ENCODE measurements at regions not wholly inside any gene's neighbourhood (a gene's known extent, or its start where the extent isn't known, plus 50 kb on each side); places are given as distances from the start of the nearest gene placed in this dataset.

GRCh38 chr4:110900213-110900769, 277.4 kb upstream of the PITX2 start:
- no peak for DNase-seq

GRCh38 chr4:110902500-110902899, 279.6 kb upstream of the PITX2 start:
- no peak for DNase-seq

GRCh38 chr4:110904435-110905065, 281.7 kb upstream of the PITX2 start:
- DNase-seq, result no peak

DNA sequence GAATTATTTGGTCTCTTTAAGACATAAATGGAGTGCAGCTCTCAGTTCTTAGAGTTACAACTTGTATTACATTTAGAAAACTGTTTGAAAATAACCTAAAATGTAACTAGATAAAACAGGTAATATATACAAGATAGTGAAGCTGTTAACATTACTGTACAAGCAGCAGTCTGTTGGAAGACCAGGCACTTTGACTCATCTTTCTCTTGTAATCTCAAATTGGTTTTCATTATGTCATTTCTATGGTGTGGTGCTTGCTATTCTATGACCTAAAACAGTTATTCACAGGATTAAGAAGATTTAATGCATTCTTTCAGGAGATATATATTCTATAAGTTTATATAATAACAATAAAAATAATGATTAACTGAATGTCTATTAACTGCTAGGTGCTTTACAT, 282.5 kb upstream of the PITX2 start:
- no peak for DNase-seq

DNA sequence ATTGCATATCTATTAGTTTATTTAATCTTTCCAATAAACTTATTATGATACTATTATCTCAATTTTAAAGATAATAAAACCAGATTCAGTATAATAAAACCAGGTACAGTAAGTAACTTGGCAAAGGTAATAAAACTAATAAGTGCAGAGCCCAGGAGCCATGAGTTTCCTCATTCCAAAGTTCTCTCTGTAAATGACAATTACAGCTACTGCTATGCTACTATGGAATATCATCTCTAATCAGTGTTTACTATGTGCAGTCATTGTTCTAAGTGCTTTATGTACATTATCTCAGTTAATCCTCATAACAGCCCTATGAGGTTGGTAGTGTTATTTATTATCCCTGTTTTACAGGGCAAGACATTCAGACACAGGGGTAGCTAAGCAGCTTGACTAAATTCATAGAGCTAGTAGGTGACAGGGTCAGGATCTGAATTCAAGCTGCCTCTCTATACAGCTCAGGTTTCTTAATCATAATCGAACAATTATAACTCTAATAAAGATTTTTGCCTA, 285.0 kb upstream of the PITX2 start:
- no peak for DNase-seq

DNA sequence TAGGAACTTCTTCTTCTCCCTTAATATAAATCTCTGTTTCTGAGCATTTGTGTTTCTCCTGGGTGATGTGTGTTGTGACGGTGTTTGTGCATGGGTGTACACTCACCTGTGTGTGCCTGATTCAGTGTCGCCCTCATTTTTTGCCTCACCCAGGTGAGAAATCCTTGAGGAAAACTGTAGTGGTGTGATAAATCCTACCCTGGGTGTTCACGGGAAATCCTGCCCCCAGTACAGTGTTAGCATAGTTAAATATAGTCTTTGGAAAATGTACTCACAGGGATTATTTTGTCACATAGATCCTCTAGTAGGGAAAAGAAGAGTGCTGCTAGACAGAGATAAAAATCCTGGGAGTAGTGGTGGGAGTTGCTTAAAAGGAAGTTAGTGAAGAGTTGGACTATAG, 291.9 kb upstream of the PITX2 start:
- DNase-seq, result no peak

- no peak for DNase-seq
These were observed 292.4 kb upstream of the PITX2 start for GRCh38 chr4:110915301-110915700.

DNA sequence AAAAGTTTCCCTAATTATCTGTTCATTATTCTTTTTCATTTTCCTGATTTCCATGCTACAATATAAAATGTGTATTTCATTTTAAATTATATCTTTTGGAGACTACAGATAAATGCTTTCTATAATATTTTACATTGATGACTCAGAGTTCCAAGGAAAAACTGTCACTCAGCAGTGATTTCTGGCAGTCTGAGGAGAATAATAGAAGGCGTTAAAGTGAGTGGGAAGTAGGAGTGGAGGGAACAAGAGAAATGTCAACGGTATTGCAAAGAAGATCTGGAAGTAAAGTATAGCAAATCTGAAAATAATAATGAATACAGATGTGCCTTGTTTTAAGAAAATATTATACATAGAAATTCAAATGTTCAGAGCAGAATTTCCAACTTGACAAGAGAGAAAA, 293.6 kb upstream of the PITX2 start:
- DNase-seq, result no peak

- no peak for DNase-seq
These were observed 295.0 kb upstream of the PITX2 start for GRCh38 chr4:110917835-110918234.

DNA sequence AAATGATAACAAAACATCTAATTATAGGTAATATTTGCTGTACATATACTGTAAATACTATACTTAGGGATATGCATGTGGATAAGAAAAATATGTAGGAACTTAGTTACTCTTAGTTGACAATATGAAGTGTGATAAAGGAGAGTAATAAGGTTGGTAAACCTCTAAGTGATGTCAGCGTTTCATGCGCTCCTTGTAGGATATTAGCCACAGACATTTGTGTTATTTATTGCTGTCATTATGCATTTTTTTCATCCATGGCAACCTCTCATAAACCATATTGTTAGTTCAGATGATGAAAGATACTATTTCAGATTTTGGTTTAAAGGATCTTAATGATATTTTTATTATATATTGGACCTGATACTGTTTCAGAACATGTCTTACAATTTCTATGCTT, 298.1 kb upstream of the PITX2 start:
- no peak for DNase-seq

DNA sequence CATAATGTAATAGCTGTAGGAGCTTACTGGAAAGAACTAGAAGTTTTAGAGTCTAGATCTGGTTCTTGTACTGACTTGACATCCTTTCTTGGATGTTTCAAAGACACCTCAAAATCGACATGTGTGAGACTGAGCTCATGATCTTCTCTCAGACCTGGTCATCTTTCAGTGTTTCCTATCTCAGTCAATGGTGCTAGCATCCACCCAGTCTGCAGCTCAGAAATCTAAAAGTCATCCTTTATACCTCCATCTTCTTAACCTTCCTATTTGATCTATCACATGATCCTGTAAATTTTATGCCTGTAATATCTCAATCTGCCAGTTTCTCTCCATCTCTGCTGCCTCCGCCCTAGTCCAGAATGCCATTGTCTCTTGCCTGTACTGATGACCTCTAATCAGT, 301.9 kb upstream of the PITX2 start:
- DNase-seq, result no peak

DNA sequence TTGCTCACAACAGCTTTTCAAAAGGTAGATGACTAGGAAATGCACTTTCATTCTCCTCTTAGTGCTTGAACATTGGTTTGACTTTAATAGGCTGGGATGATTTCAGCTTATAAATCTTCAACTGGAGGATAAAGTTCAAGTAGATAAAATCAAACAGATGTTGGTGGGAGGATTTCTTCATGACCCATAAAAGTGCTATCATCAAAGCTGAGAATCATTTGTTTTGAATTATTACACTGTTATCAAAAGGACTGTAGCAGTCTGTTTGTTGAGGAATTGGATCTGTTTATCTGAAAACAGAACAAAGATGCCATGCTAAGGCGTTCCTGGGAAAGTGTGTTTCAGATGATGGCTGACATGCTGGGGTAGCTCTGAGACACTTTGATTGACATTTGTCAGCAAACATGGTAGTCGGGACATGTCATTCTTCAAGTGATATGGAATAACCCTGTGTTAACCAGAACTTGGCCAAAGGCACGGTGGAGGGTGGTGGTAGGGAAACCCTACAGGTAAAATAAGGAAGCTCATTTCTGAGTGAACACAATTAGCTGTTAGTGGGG, 304.0 kb upstream of the PITX2 start:
- DNase-seq, result no peak

DNA sequence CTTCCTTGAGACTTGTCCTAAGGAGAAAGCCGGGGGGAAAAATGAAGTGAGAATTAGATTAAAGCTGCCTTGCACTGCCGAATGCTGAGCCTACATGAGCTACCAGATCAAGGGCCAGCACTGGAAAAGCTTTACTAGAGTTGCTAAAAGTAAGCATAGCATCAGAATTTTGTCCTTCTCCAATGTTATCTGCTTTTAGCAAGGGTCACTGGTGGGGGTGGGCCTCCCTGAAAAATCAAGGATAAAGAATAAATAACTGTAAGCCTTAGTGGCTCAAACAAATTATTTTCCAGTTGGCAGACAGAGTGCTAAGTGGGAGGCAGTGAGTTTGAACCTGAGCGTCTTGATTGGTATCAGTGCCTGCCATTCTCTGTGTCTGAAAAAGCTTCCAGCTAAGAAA, 310.5 kb upstream of the PITX2 start:
- no peak for DNase-seq

DNA sequence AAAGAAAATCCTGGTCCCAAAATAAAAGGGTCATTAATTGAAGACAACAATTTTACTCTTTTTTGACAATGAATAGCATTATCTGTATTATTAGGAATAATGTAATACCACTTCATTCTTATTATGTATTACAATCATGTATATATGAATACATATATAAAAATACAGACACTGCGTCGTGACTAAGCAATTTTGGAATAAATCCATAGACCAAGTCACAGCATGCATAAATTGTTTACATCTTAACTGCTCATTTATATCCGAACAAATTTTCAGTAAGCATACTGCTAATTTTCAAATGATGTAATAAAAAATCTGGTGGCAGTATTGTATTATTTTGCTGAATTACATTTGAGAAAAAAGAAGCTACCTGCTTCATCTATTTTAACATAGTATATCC, 321.6 kb upstream of the PITX2 start:
- DNase-seq, result no peak

DNA sequence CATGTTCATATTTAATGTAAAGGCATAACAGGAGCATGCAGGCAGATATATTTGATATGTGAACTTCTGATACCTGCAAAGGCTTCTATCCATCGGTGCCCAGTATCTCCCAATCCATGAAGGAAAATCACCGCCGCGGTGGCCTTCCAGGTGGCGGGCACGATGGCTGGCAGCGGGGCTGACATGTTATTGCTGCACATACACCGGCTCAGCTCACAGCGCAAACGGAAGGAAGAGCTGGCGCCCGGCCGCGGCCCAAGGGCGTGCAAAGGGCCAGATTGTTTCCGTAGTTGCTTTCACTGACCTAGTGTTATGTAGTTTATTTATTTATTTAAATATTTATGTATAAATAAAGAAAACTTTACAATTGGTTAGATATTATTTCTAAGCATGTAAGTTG, 322.7 kb upstream of the PITX2 start:
- DNase-seq, result no peak

DNA sequence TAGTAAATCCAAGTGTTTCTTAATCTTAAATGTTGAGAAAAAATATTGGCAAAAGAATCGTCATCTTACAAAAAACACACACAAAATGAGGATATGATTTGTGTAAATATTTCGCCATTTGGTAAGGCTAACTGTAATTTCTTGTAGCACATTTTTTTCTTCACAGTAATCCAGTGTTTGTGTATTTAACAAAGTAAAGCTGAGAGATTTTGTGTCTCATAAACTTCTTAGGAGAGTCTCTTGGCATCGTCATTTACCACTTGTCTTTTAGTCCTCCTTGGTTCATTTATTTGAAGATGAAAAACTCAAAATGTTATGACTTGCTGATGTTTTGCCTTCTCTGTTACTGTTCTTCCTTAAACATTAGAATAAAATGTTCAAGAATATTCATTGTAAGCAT, 326.7 kb upstream of the PITX2 start:
- no peak for DNase-seq

- DNase-seq, result no peak
These were observed 327.9 kb upstream of the PITX2 start for GRCh38 chr4:110950731-110951130.

- DNase-seq, result no peak
These were observed 330.3 kb upstream of the PITX2 start for GRCh38 chr4:110953191-110953590.

DNA sequence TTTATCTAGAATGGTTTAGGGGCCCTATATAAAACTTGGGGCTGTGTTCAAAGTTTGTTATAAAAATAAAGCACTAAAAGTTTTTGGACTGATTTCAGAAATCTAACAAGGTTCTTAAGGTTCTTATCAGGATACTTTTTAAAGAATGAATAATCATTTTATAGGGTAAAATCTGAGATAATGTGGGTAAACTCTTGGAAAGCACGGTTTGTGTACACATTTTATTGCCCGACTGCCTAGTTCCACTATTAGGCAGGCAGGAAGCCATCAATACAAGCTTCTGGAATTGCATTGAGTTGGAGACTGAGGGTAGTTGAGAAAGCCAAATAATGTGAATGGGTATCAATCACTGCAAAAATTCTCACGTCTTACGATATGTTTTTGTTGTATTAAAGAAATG, 331.0 kb upstream of the PITX2 start:
- DNase-seq, result no peak

DNA sequence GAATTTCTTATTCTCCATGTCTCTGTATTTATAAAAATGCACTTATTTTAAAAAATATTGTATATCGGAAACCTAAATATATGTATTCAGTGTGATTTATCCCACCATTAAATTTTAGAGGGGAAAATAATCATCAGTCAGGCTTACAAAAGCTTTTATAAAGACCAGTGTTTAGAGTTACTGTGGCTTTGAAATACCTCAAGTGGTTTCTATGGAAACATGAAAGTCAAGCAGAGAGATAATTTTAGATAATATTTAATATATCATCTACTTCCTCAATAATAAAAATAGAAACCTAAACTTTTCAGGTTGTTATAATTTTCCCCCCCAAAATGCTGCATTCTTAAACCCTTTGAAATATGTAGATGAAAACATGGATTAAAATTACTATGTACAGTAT, 332.9 kb upstream of the PITX2 start:
- DNase-seq, result no peak

GRCh38 chr4:110959041-110959643, 336.3 kb upstream of the PITX2 start:
- DNase-seq, result no peak

DNA sequence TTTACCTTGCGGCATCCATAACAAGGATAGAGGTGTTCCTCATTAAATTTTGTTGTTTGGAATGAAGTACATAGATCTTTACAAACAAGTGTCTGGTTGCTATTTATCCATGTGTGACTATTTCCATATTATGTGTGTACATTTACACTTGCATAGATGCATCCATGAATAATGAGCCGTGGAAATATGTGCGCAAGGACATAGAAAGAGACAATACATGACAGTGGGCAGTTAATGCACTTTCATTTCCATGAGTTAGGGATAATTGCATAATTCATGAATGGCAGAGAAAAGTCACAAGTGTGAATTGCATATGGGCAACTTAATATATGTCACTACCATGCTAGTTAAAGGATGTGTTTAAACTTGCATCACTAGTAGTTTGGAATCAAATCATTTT, 338.2 kb upstream of the PITX2 start:
- DNase-seq, result no peak

- no peak for DNase-seq
These were observed 339.7 kb upstream of the PITX2 start for GRCh38 chr4:110962616-110963015.

- no peak for DNase-seq
These were observed 340.9 kb upstream of the PITX2 start for GRCh38 chr4:110963662-110964280.
